Gastrocnemius medialis (tissue), 4 donors: ENCODE measurements at regions not wholly inside any gene's neighbourhood (a gene's known extent, or its start where the extent isn't known, plus 50 kb on each side); places are given as distances from the start of the nearest gene placed in this dataset.

ENCODE experiments used
- CTCF ChIP-seq, 5 experiments: fragments of 450-650 bp in 3 of 5; fragments of 200-600 bp in 2 of 5; sonication (generic) in 2 of 5; IDR thresholded peaks in 4 of 5; conservative IDR thresholded peaks in 1 of 5; 1 replicate in 4 of 5; 2 replicates in 1 of 5; pipeline ENCODE4 v1.5.1; 2016 to 2019; ENCODE audit warnings: antibody characterized with exemption in 5 of 5, mild to moderate bottlenecking in 3 of 5, moderate library complexity in 3 of 5
- POLR2A ChIP-seq, 2 donors: fragments of 450-650 bp; IDR thresholded peaks; one replicate each; pipeline ENCODE4 v1.6.1; 2017; ENCODE audit warnings: antibody characterized with exemption in 2 of 2, mild to moderate bottlenecking in 2 of 2, moderate library complexity in 2 of 2

- TF ChIP-seq CTCF (IDR thresholded peaks at IDR 0.05 in 4 of 5, conservative IDR thresholded peaks at IDR 0.05 in 1 of 5) (no peak), POLR2A (IDR thresholded peaks at IDR 0.05) (no peak)
Measured at GRCh38 chr9:7229571-7229970, 471.8 kb downstream of the KDM4C start.
